IMR-90 (cell line): ENCODE measurements at regions not wholly inside any gene's neighbourhood (a gene's known extent, or its start where the extent isn't known, plus 50 kb on each side); places are given as distances from the start of the nearest gene placed in this dataset.
A peak's percentile ranks its signal among the peaks of the same experiment; 100 is the strongest.

Source experiments
- ATAC-seq: fragments of 200-7000 bp; cut with Tn5 transposase; 2 replicates; pipeline ENCODE4 v1.9.1; 2020; ENCODE audit warnings: low read depth, mild to moderate bottlenecking, moderate library complexity
- BruUV-seq: library from RNA; stranded (reverse); fragments of 400-500 nt; replicated peaks from 2 replicates; lab custom pipeline; 2021; lab: Mats Ljungman, UMichigan
- CTCF ChIA-PET: fragments of 300-600 bp; formaldehyde crosslinking; extraction: SDS; loops from one replicate; lab custom pipeline; 2021; ENCODE audit warnings: antibody characterized with exemption; lab: Yijun Ruan, JAX
- POLR2A ChIA-PET: fragments of 300-600 bp; sonication (Branson Sonifier 250); formaldehyde crosslinking; loops from one replicate; lab custom pipeline; 2022; ENCODE audit warnings: antibody characterized with exemption; ENCODE audit not compliant: unreplicated experiment; lab: Charles Lee
- DNase-seq: peaks from one replicate; pipeline ENCODE4 v3.0.0; 2013
- H2AFZ ChIP-seq: replicated peaks from 2 replicates; pipeline ENCODE3; 2013; ENCODE audit warnings: low read length, mild to moderate bottlenecking; ENCODE audit not compliant: poor library complexity
- H2AK5ac ChIP-seq: 2 replicates; pipeline ENCODE4 v1.6.1; 2013; ENCODE audit warnings: low read depth, low read length, inconsistent platforms
- H2AK9ac ChIP-seq: replicated peaks from 2 replicates; pipeline ENCODE3; 2013; ENCODE audit warnings: mild to moderate bottlenecking, low read depth, low read length, moderate library complexity; ENCODE audit not compliant: poor library complexity
- H2BK120ac ChIP-seq: 2 replicates; pipeline ENCODE4 v1.6.1; 2013; ENCODE audit warnings: low read depth, low read length, inconsistent platforms
- H2BK15ac ChIP-seq: 3 replicates; pipeline ENCODE4 v1.6.1; 2013; ENCODE audit warnings: low read depth, low read length, inconsistent platforms
- H2BK20ac ChIP-seq: 2 replicates; pipeline ENCODE4 v1.6.1; 2013; ENCODE audit warnings: low read depth, mild to moderate bottlenecking, inconsistent platforms, low read length, moderate library complexity
- H2BK5ac ChIP-seq: 2 replicates; pipeline ENCODE4 v1.6.1; 2013; ENCODE audit warnings: mild to moderate bottlenecking, low read depth, low read length, inconsistent platforms; ENCODE audit not compliant: poor library complexity, severe bottlenecking
- H3K14ac ChIP-seq: replicated peaks from 2 replicates; pipeline ENCODE4 v1.6.1; 2013; ENCODE audit warnings: low read depth, low read length, inconsistent platforms
- H3K18ac ChIP-seq: 2 replicates; pipeline ENCODE4 v1.6.1; 2013; ENCODE audit warnings: low read depth, low read length, control low read depth
- H3K23ac ChIP-seq: 2 replicates; pipeline ENCODE4 v1.6.1; 2013; ENCODE audit warnings: low read depth, low read length, inconsistent platforms
- H3K27ac ChIP-seq: 2 replicates; pipeline ENCODE4 v1.5.1; 2013; ENCODE audit warnings: mild to moderate bottlenecking, control low read depth, low read length; ENCODE audit not compliant: insufficient read depth
- H3K27me3 ChIP-seq: 2 replicates; pipeline ENCODE4 v1.6.1; 2013; ENCODE audit warnings: low read length; ENCODE audit not compliant: control insufficient read depth, insufficient read depth
- H3K36me3 ChIP-seq: 2 replicates; pipeline ENCODE4 v1.6.1; 2013; ENCODE audit warnings: low read length, mixed read lengths; ENCODE audit not compliant: control insufficient read depth, insufficient read depth
- H3K4ac ChIP-seq: 2 replicates; pipeline ENCODE4 v1.6.1; 2013; ENCODE audit warnings: low read depth, low read length, inconsistent platforms
- H3K4me1 ChIP-seq: 2 replicates; pipeline ENCODE4 v1.6.1; 2013; ENCODE audit warnings: low read length, mixed read lengths; ENCODE audit not compliant: control insufficient read depth, insufficient read depth
- H3K4me2 ChIP-seq: 2 replicates; pipeline ENCODE4 v1.6.1; 2013; ENCODE audit warnings: low read depth, mild to moderate bottlenecking, control low read depth, low read length, moderate library complexity
- H3K4me3 ChIP-seq: 2 replicates; pipeline ENCODE4 v1.5.1; 2013; ENCODE audit warnings: low read depth, mild to moderate bottlenecking, control low read depth, low read length, moderate library complexity; ENCODE audit not compliant: insufficient read depth
- H3K56ac ChIP-seq: 2 replicates; pipeline ENCODE4 v1.6.1; 2013; ENCODE audit warnings: low read length, inconsistent platforms; ENCODE audit not compliant: insufficient read depth; ENCODE audit errors: extremely low read depth
- H3K79me1 ChIP-seq, 2 experiments: 2 replicates each; pipeline ENCODE4 v1.6.1; 2013; ENCODE audit warnings: low read length in 2 of 2, inconsistent platforms in 1 of 2, low read depth in 1 of 2
- H3K9ac ChIP-seq: 2 replicates; pipeline ENCODE4 v1.6.1; 2013; ENCODE audit warnings: low read depth, low read length, control low read depth
- H3K9me1 ChIP-seq: 2 replicates; pipeline ENCODE4 v1.6.1; 2013; ENCODE audit warnings: low read length, inconsistent platforms; ENCODE audit not compliant: insufficient read depth
- H3K9me3 ChIP-seq: 2 replicates; pipeline ENCODE4 v1.6.1; 2013; ENCODE audit warnings: low read length; ENCODE audit not compliant: control insufficient read depth, insufficient read depth
- H4K20me1 ChIP-seq: 2 replicates; pipeline ENCODE4 v1.6.1; 2013; ENCODE audit warnings: low read length, inconsistent platforms; ENCODE audit not compliant: insufficient read depth
- H4K5ac ChIP-seq: 2 replicates; pipeline ENCODE4 v1.6.1; 2013; ENCODE audit warnings: mild to moderate bottlenecking, low read depth, low read length, control low read depth
- H4K8ac ChIP-seq, 2 experiments: 2 replicates each; pipeline ENCODE4 v1.6.1; 2013; ENCODE audit warnings: low read depth in 2 of 2, low read length in 2 of 2, control low read depth in 1 of 2, inconsistent platforms in 1 of 2
- H4K91ac ChIP-seq: 2 replicates; pipeline ENCODE4 v1.6.1; 2013; ENCODE audit warnings: low read depth, low read length, inconsistent platforms; ENCODE audit not compliant: insufficient read depth
- BHLHE40 ChIP-seq: fragments of 150-350 bp; IDR thresholded peaks from 2 replicates; pipeline ENCODE4 v1.6.1; 2016; ENCODE audit warnings: mild to moderate bottlenecking, low read depth, low read length
- CEBPB ChIP-seq: IDR thresholded peaks from 2 replicates; pipeline ENCODE4 v1.6.1; 2012; ENCODE audit warnings: low read depth, low read length, improper control_type of control experiment
- CHD1 ChIP-seq: IDR thresholded peaks from 2 replicates; pipeline ENCODE4 v1.6.1; 2012; ENCODE audit warnings: low read depth, low read length, improper control_type of control experiment
- ELK1 ChIP-seq: fragments of 150-350 bp; IDR thresholded peaks from 2 replicates; pipeline ENCODE4 v1.6.1; 2016; ENCODE audit warnings: low read depth, mild to moderate bottlenecking, low read length, moderate library complexity, borderline replicate concordance
- FOS ChIP-seq: fragments of 150-350 bp; IDR thresholded peaks from 2 replicates; pipeline ENCODE4 v1.6.1; 2016; ENCODE audit warnings: low read depth, low read length
- MAFK ChIP-seq: IDR thresholded peaks from 2 replicates; pipeline ENCODE4 v1.6.1; 2012; ENCODE audit warnings: low read depth, low read length, improper control_type of control experiment
- MAZ ChIP-seq: IDR thresholded peaks from 2 replicates; pipeline ENCODE4 v1.6.1; 2012; ENCODE audit warnings: low read depth, mild to moderate bottlenecking, low read length, improper control_type of control experiment, moderate library complexity, borderline replicate concordance
- MXI1 ChIP-seq: IDR thresholded peaks from 2 replicates; pipeline ENCODE4 v1.6.1; 2012; ENCODE audit warnings: low read depth, mild to moderate bottlenecking, low read length, moderate library complexity, borderline replicate concordance
- NFE2L2 ChIP-seq: fragments of 150-350 bp; IDR thresholded peaks from 2 replicates; pipeline ENCODE4 v1.6.1; 2016; ENCODE audit warnings: low read depth, mild to moderate bottlenecking, low read length
- POLR2A ChIP-seq: IDR thresholded peaks from 2 replicates; pipeline ENCODE4 v1.6.1; 2012; ENCODE audit warnings: mild to moderate bottlenecking, low read depth, low read length
- RAD21 ChIP-seq: IDR thresholded peaks from 2 replicates; pipeline ENCODE4 v1.6.1; 2012; ENCODE audit warnings: low read length, improper control_type of control experiment
- RCOR1 ChIP-seq: IDR thresholded peaks from 2 replicates; pipeline ENCODE4 v1.6.1; 2012; ENCODE audit warnings: mild to moderate bottlenecking, low read length, improper control_type of control experiment; ENCODE audit not compliant: insufficient replicate concordance
- RFX5 ChIP-seq: IDR thresholded peaks from 2 replicates; pipeline ENCODE4 v1.8.0; 2012; ENCODE audit warnings: low read depth, mild to moderate bottlenecking, low read length, moderate library complexity
- SMC3 ChIP-seq: fragments of 150-350 bp; IDR thresholded peaks from 2 replicates; pipeline ENCODE4 v1.6.1; 2016; ENCODE audit warnings: low read depth, mild to moderate bottlenecking, antibody characterized with exemption, low read length, moderate library complexity
- USF2 ChIP-seq: fragments of 150-350 bp; IDR thresholded peaks from 2 replicates; pipeline ENCODE4 v1.6.1; 2017; ENCODE audit warnings: mild to moderate bottlenecking, antibody characterized with exemption, low read length, low read depth
- WGBS, 2 experiments: methylation state at CpG; one replicate each; pipeline versions ENCODE4 v1.1.5 to v1.1.7; 2013; ENCODE audit warnings: missing lambda C conversion rate in 2 of 2; ENCODE audit not compliant: insufficient read length in 1 of 2; ENCODE audit errors: extremely low coverage in 2 of 2; 5-methylcytosine and 5-hydroxymethylcytosine counted together
- dilution Hi-C: fragments of 300-500 bp; cut with HindIII; formaldehyde crosslinking; loops from one replicate; pipeline ENCODE4 v1.14.3; 2018; ENCODE audit warnings: low sequenced_read_pairs; ENCODE audit not compliant: unreplicated experiment
- in situ Hi-C: fragments of 300-500 bp; cut with MboI; formaldehyde crosslinking; loops from 3 replicates; pipeline ENCODE4 v1.14.3; 2019; ENCODE audit warnings: low sequenced_read_pairs, inconsistent platforms, mixed read lengths
- intact Hi-C: fragments of 100-400 bp; cut with micrococcal nuclease; formaldehyde crosslinking; loops from 2 replicates; pipeline ENCODE4 v1.10.0; 2022

- Histone ChIP-seq H3K4ac (peak overlapping the region; percentile 30; the same call in 1 of the 2 replicates), H3K14ac (peak overlapping the region; percentile 43; the same call in 1 of the 2 replicates), H4K91ac (no peak overlapping the region), H3K79me1 (no peaks in the 10 kb centered on the region), H3K4me3 (no peak overlapping the region), H3K56ac (no peak overlapping the region), H3K23ac (peak overlapping the region; percentile 12; the same call in 1 of the 2 replicates), H4K20me1 (no peaks in the 10 kb centered on the region), H2BK20ac (peak overlapping the region; percentile 64; the same call in 1 of the 2 replicates), H2AK9ac (no peak overlapping the region), H2AFZ (peak overlapping the region; percentile 58), H2BK15ac (peak overlapping the region; percentile 65; the same call in 1 of the 3 replicates), H3K9ac (no peak overlapping the region), H3K27me3 (no peaks in the 10 kb centered on the region), H3K27ac (no peak overlapping the region), H4K5ac (peak overlapping the region; percentile 93; the same call in 1 of the 2 replicates), H2BK5ac (peak overlapping the region; percentile 88), H3K18ac (peak overlapping the region; percentile 94), H3K9me1 (no peaks in the 10 kb centered on the region), H2BK120ac (peak overlapping the region; percentile 66; the same call in 1 of the 2 replicates), H3K4me2 (peak overlapping the region; percentile 29; the same call in 1 of the 2 replicates), H3K36me3 (no peaks in the 10 kb centered on the region), H2AK5ac (no peak overlapping the region), H3K9me3 (peaks cover 4% of the 10 kb centered on the region; the same call in 1 of the 2 replicates), H4K8ac (peak overlapping the region; percentile 24 to 69; a peak in 2 of 4 replicates), H3K4me1 (peaks cover 10% of the 10 kb centered on the region)
- no CpG with 5 or more reads among the region's 2 CpGs for WGBS, 2 experiments
- dilution Hi-C loops (no loop called here), in situ Hi-C loops (no loop called here), intact Hi-C loops (no loop called here)
- ATAC-seq (peak; percentile 87), DNase-seq (peak; percentile 70)
- BruUV-seq: no TSS peak
- POLR2A ChIA-PET: no interaction called here
- CTCF ChIA-PET: no interaction called here
- TF ChIP-seq CHD1 (no peak), RAD21 (no peak), POLR2A (no peak), SMC3 (no peak), CEBPB (no peak), MXI1 (no peak), FOS (no peak), USF2 (no peak), RFX5 (no peak), MAFK (no peak), NFE2L2 (no peak), ELK1 (no peak), BHLHE40 (no peak), MAZ (no peak), RCOR1 (no peak)
Measured at GRCh38 chr12:69000540-69001243, 67.7 kb upstream of the CPM start.
